Neural cell (in vitro differentiated cells): ENCODE measurements at regions not wholly inside any gene's neighbourhood (a gene's known extent, or its start where the extent isn't known, plus 50 kb on each side); places are given as distances from the start of the nearest gene placed in this dataset.

Source experiments
- H2AFZ ChIP-seq: fragments of 200-600, 300-800 bp; sonication (generic), shearing (Covaris generic); 2 replicates; pipeline ENCODE4 v1.6.0; 2014; ENCODE audit warnings: low read depth, mild to moderate bottlenecking, antibody characterized with exemption, low read length, moderate library complexity
- H3F3A ChIP-seq: fragments of 200-600 bp; shearing (Covaris generic); 2 replicates; pipeline ENCODE4 v1.6.1; 2016; ENCODE audit warnings: mild to moderate bottlenecking, moderate library complexity, mixed read lengths, antibody characterized with exemption, low read length; ENCODE audit not compliant: insufficient read depth, poor library complexity, severe bottlenecking
- H3K27ac ChIP-seq: fragments of 200-600, 300-800 bp; sonication (generic), shearing (Covaris generic); 2 replicates; pipeline ENCODE4 v1.5.1; 2014; ENCODE audit warnings: mild to moderate bottlenecking, low read length, moderate library complexity
- H3K27me3 ChIP-seq: fragments of 300-800, 200-600 bp; sonication (generic), shearing (Covaris generic); 2 replicates; pipeline ENCODE4 v1.6.0; 2014; ENCODE audit warnings: mild to moderate bottlenecking, low read depth, low read length, moderate library complexity; ENCODE audit not compliant: insufficient read depth
- H3K36me3 ChIP-seq: fragments of 300-800, 200-600 bp; sonication (generic), shearing (Covaris generic); 2 replicates; pipeline ENCODE4 v1.5.1; 2014; ENCODE audit warnings: mild to moderate bottlenecking, antibody characterized with exemption, low read length, moderate library complexity; ENCODE audit not compliant: insufficient read depth
- H3K4me2 ChIP-seq: fragments of 300-800, 200-600 bp; sonication (generic), shearing (Covaris generic); 2 replicates; pipeline ENCODE4 v1.6.0; 2014; ENCODE audit warnings: mild to moderate bottlenecking, low read length
- H3K4me3 ChIP-seq: fragments of 300-800, 200-600 bp; sonication (generic), shearing (Covaris generic); 2 replicates; pipeline ENCODE4 v1.5.1; 2014; ENCODE audit warnings: mild to moderate bottlenecking, low read length, moderate library complexity
- H3K79me2 ChIP-seq: fragments of 200-600 bp; shearing (Covaris generic); replicated peaks from 2 replicates; pipeline ENCODE4 v1.6.0; 2014; ENCODE audit warnings: mild to moderate bottlenecking, low read length, moderate library complexity; ENCODE audit not compliant: insufficient read depth
- H3K9ac ChIP-seq: fragments of 300-800, 200-600 bp; sonication (generic), shearing (Covaris generic); 2 replicates; pipeline ENCODE4 v1.6.1; 2016; ENCODE audit warnings: mild to moderate bottlenecking, low read length, mixed read lengths
- H3K9me2 ChIP-seq: fragments of 200-600 bp; shearing (Covaris generic); 2 replicates; pipeline ENCODE4 v1.6.1; 2016; ENCODE audit warnings: mild to moderate bottlenecking, low read length, mixed read lengths; ENCODE audit not compliant: insufficient read depth
- H3K9me3 ChIP-seq: fragments of 200-600, 300-800 bp; sonication (generic), shearing (Covaris generic); 2 replicates; pipeline ENCODE4 v1.6.1; 2016; ENCODE audit warnings: mild to moderate bottlenecking, mixed run types, low read length, moderate library complexity, mixed read lengths
- H4K20me1 ChIP-seq: fragments of 200-600 bp; shearing (Covaris generic); 2 replicates; pipeline ENCODE4 v1.6.1; 2016; ENCODE audit warnings: mild to moderate bottlenecking, mixed run types; ENCODE audit not compliant: insufficient read depth
- EP300 ChIP-seq: fragments of 450-650 bp; conservative IDR thresholded peaks from 2 replicates; pipeline ENCODE4 v1.6.1; 2014; ENCODE audit warnings: antibody characterized with exemption, mild to moderate bottlenecking, moderate library complexity; ENCODE audit not compliant: poor library complexity, severe bottlenecking
- EZH2 ChIP-seq: fragments of 200-600, 300-800 bp; shearing (Covaris generic), sonication (generic); IDR thresholded peaks from 2 replicates; pipeline ENCODE4 v1.6.1; 2014; ENCODE audit warnings: antibody characterized with exemption, low read length, borderline replicate concordance, mild to moderate bottlenecking; ENCODE audit not compliant: insufficient read depth, poor library complexity, severe bottlenecking
- MXI1 ChIP-seq: fragments of 450-650 bp; conservative IDR thresholded peaks from 2 replicates; pipeline ENCODE4 v1.6.1; 2014; ENCODE audit warnings: antibody characterized with exemption, mild to moderate bottlenecking; ENCODE audit not compliant: poor library complexity, severe bottlenecking
- POLR2AphosphoS5 ChIP-seq: IDR thresholded peaks from 2 replicates; pipeline ENCODE4 v1.6.1; 2012
- RAD21 ChIP-seq: fragments of 450-650 bp; conservative IDR thresholded peaks from 2 replicates; pipeline ENCODE4 v1.6.1; 2014; ENCODE audit warnings: antibody characterized with exemption, mild to moderate bottlenecking, moderate library complexity
- REST ChIP-seq: IDR thresholded peaks from 2 replicates; pipeline ENCODE4 v1.6.1; 2012; ENCODE audit warnings: borderline replicate concordance
- SMC3 ChIP-seq: fragments of 450-650 bp; conservative IDR thresholded peaks from 2 replicates; pipeline ENCODE4 v1.6.1; 2014; ENCODE audit warnings: antibody characterized with exemption, mild to moderate bottlenecking, moderate library complexity; ENCODE audit not compliant: poor library complexity
- TAF1 ChIP-seq: IDR thresholded peaks from 2 replicates; pipeline ENCODE4 v1.6.1; 2012; ENCODE audit warnings: low read depth
- TF ChIP-seq, protein P1 (sequence below): fragments of 450-650 bp; IDR thresholded peaks from 2 replicates; pipeline ENCODE4 v1.5.1; 2014; ENCODE audit warnings: antibody characterized with exemption, mild to moderate bottlenecking, moderate library complexity; ENCODE audit not compliant: poor library complexity, severe bottlenecking

- no peaks in the 10 kb centered on the region for H3F3A ChIP-seq
- H3K9me2 ChIP-seq, result no peaks in the 10 kb centered on the region
- H3K79me2 ChIP-seq, result no peaks in the 10 kb centered on the region
- no peak overlapping the region for H3K9ac ChIP-seq
- H3K9me3 ChIP-seq, result no peaks in the 10 kb centered on the region
- no peak overlapping the region for H2AFZ ChIP-seq
- no peak overlapping the region for H3K4me3 ChIP-seq
- no peaks in the 10 kb centered on the region for H4K20me1 ChIP-seq
- H3K27me3 ChIP-seq, result no peaks in the 10 kb centered on the region
- TF ChIP-seq POLR2AphosphoS5, result no peak
- no peak for TF ChIP-seq EZH2
- TF ChIP-seq, protein P1, sequence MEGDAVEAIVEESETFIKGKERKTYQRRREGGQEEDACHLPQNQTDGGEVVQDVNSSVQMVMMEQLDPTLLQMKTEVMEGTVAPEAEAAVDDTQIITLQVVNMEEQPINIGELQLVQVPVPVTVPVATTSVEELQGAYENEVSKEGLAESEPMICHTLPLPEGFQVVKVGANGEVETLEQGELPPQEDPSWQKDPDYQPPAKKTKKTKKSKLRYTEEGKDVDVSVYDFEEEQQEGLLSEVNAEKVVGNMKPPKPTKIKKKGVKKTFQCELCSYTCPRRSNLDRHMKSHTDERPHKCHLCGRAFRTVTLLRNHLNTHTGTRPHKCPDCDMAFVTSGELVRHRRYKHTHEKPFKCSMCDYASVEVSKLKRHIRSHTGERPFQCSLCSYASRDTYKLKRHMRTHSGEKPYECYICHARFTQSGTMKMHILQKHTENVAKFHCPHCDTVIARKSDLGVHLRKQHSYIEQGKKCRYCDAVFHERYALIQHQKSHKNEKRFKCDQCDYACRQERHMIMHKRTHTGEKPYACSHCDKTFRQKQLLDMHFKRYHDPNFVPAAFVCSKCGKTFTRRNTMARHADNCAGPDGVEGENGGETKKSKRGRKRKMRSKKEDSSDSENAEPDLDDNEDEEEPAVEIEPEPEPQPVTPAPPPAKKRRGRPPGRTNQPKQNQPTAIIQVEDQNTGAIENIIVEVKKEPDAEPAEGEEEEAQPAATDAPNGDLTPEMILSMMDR, result no peak
- TF ChIP-seq RAD21, result no peak
- TF ChIP-seq REST, result no peak
- no peak for TF ChIP-seq TAF1
- no peak for TF ChIP-seq EP300
- TF ChIP-seq SMC3, result no peak
- no peak for TF ChIP-seq MXI1
- no peak overlapping the region for H3K27ac ChIP-seq
- no peaks in the 10 kb centered on the region for H3K36me3 ChIP-seq
- H3K4me2 ChIP-seq, result no peak overlapping the region
These were observed 950.3 kb downstream of the TSN start for GRCh38 chr2:122705746-122706145.

GRCh38 chr2:122706757-122707223, 951.3 kb downstream of the TSN start:
- TF ChIP-seq POLR2AphosphoS5, result no peak
- no peak for TF ChIP-seq EZH2
- TF ChIP-seq, protein P1, result no peak
- no peak for TF ChIP-seq TAF1
- no peak for TF ChIP-seq REST
- TF ChIP-seq MXI1, result no peak
- TF ChIP-seq RAD21, result no peak
- TF ChIP-seq EP300, result no peak
- no peak for TF ChIP-seq SMC3

More at GRCh38 chr2:122706757-122707223, 951.3 kb downstream of the TSN start:
- no peak overlapping the region for H2AFZ ChIP-seq
- H3K9ac ChIP-seq, result no peak overlapping the region
- no peaks in the 10 kb centered on the region for H3K27me3 ChIP-seq
- no peaks in the 10 kb centered on the region for H4K20me1 ChIP-seq
- H3K27ac ChIP-seq, result no peak overlapping the region
- no peaks in the 10 kb centered on the region for H3K36me3 ChIP-seq
- H3K9me2 ChIP-seq, result no peaks in the 10 kb centered on the region
- no peaks in the 10 kb centered on the region for H3K79me2 ChIP-seq
- H3F3A ChIP-seq, result no peaks in the 10 kb centered on the region
- no peak overlapping the region for H3K4me2 ChIP-seq
- H3K9me3 ChIP-seq, result no peaks in the 10 kb centered on the region
- H3K4me3 ChIP-seq, result no peak overlapping the region
